ENCODE measurements at regions not wholly inside any gene's neighbourhood (a gene's known extent, or its start where the extent isn't known, plus 50 kb on each side); places are given as distances from the start of the nearest gene placed in this dataset.

GRCh38 chr15:93294896-93295295 lies 205.9 kb upstream of the RGMA start:
- DNase-seq, result no peak

- no peak for DNase-seq
Measured at GRCh38 chr15:93294066-93294465, 205.1 kb upstream of the RGMA start.

GRCh38 chr15:93291380-93291779 lies 202.4 kb upstream of the RGMA start:
- DNase-seq, result no peak

- DNase-seq, result no peak
Measured at GRCh38 chr15:93290618-93290946, 201.6 kb upstream of the RGMA start.

GRCh38 chr15:93289941-93290617 lies 201.1 kb upstream of the RGMA start:
- no peak for DNase-seq

GRCh38 chr15:93288728-93289294 lies 199.8 kb upstream of the RGMA start:
- no peak for DNase-seq

GRCh38 chr15:93286446-93286845 lies 197.4 kb upstream of the RGMA start:
- DNase-seq, result no peak

- no peak for DNase-seq
Measured at GRCh38 chr15:93283854-93284253, 194.8 kb upstream of the RGMA start.

- DNase-seq, result no peak
Measured at GRCh38 chr15:93282808-93283207, 193.8 kb upstream of the RGMA start.

- DNase-seq, result no peak
Measured at GRCh38 chr15:93278783-93279182, 189.8 kb upstream of the RGMA start.

- DNase-seq, result no peak
Measured at GRCh38 chr15:93278006-93278405, 189.0 kb upstream of the RGMA start.

- DNase-seq, result no peak
Measured at GRCh38 chr15:93274257-93274656, 185.2 kb upstream of the RGMA start.

- DNase-seq, result no peak
Measured at GRCh38 chr15:93271871-93272270, 182.9 kb upstream of the RGMA start.

- no peak for DNase-seq
Measured at GRCh38 chr15:93270937-93271467, 182.0 kb upstream of the RGMA start.

GRCh38 chr15:93268066-93268465 lies 179.1 kb upstream of the RGMA start:
- DNase-seq, result no peak

GRCh38 chr15:93266291-93266690 lies 177.3 kb upstream of the RGMA start:
- no peak for DNase-seq

- DNase-seq, result no peak
Measured at GRCh38 chr15:93265111-93265556, 176.1 kb upstream of the RGMA start.

- DNase-seq, result no peak
Measured at GRCh38 chr15:93261845-93262244, 172.8 kb upstream of the RGMA start.

GRCh38 chr15:93257920-93258319 lies 168.9 kb upstream of the RGMA start:
- DNase-seq, result no peak

GRCh38 chr15:93253681-93254080 lies 164.7 kb upstream of the RGMA start:
- no peak for DNase-seq

- DNase-seq, result no peak
Measured at GRCh38 chr15:93252780-93253179, 163.8 kb upstream of the RGMA start.

- no peak for DNase-seq
Measured at GRCh38 chr15:93250950-93251349, 161.9 kb upstream of the RGMA start.

- DNase-seq, result no peak
Measured at GRCh38 chr15:93250209-93250608, 161.2 kb upstream of the RGMA start.

GRCh38 chr15:93249623-93250022 lies 160.6 kb upstream of the RGMA start:
- no peak for DNase-seq
